ENCODE measurements at regions not wholly inside any gene's neighbourhood (a gene's known extent, or its start where the extent isn't known, plus 50 kb on each side); places are given as distances from the start of the nearest gene placed in this dataset.

DNA sequence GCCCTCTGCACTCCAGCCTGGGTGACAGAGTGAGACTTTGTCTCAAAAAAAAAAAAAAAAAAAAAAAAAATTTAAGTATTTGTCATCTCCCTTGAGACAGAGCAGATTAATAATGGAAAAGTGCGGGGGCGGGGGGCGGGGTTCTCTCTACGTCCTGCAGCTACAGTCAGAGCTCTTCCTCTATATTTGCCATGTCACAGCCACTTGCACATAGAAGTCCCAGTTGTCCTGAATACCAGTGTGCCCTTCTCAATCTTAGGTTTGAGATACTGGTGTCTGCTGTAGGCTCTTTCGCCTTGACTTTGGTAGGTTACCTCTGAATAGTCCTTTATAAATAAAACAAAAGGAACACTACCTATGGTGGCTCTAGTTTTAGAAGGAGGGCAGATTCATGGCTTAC is 237.8 kb upstream of the PGRMC2 start:
- Mint-ChIP-seq H3K9me3 (ENCODE audit: insufficient read depth) (no peaks in the 10 kb centered on the region), H3K4me3 (no peak overlapping the region), H3K27ac (no peak overlapping the region), H3K4me1 (no peaks in the 10 kb centered on the region), H3K27me3 (peaks cover 20% of the 10 kb centered on the region)
- ATAC-seq (ENCODE audit: low read depth) = no peak
- no peaks in the 10 kb centered on the region for H3K4me1 ChIP-seq (ENCODE audit: control insufficient read depth in 2 of 2, insufficient read depth in 2 of 2, low read length in 2 of 2)
- no peak overlapping the region for H3K4me3 ChIP-seq (ENCODE audit: control extremely low read depth in 1 of 5, extremely low read depth in 1 of 5, insufficient read depth in 1 of 5, low read depth in 2 of 5, low read length in 4 of 5)
- intact Hi-C loops (cut with micrococcal nuclease) = no loop called here
- H3K79me2 ChIP-seq (ENCODE audit: control insufficient read depth, insufficient read depth, low read length) = no peaks in the 10 kb centered on the region
- H4K20me1 ChIP-seq (ENCODE audit: control insufficient read depth, insufficient read depth, low read length, poor library complexity, severe bottlenecking) = no peaks in the 10 kb centered on the region
- ChIA-PET CTCF (no interaction called here), POLR2A (no interaction called here)
- H3K9me3 ChIP-seq (ENCODE audit: control extremely low read depth in 1 of 3, control insufficient read depth in 2 of 3, insufficient read depth in 1 of 3, low read length in 2 of 3) = no peaks in the 10 kb centered on the region
- no peak overlapping the region for H3K4me2 ChIP-seq (replicated peaks; ENCODE audit: low read depth, low read length, poor library complexity, severe bottlenecking)
- no CpG with 5 or more reads among the region's 5 CpGs for WGBS (ENCODE audit: insufficient coverage)
- no peaks in the 10 kb centered on the region for H3K36me3 ChIP-seq (replicated peaks in 1 of 2; ENCODE audit: control extremely low read depth in 1 of 2, control insufficient read depth in 1 of 2, extremely low read depth in 1 of 2, insufficient read depth in 2 of 2, low read length in 1 of 2)
- no peak overlapping the region for H2AFZ ChIP-seq (ENCODE audit: insufficient read depth, low read depth, low read length, poor library complexity, severe bottlenecking)
- TF ChIP-seq CTCF (IDR thresholded peaks at IDR 0.05) (no peak), EZH2 (IDR thresholded peaks at IDR 0.05; ENCODE audit: borderline replicate concordance, insufficient read depth, low read depth, low read length, poor library complexity, severe bottlenecking) (no peak)
- H3K27ac ChIP-seq (ENCODE audit: low read length in 2 of 2) = no peak overlapping the region
- no peak for DNase-seq
- no peaks in the 10 kb centered on the region for H3K27me3 ChIP-seq (replicated peaks in 1 of 4; ENCODE audit: control extremely low read depth in 1 of 4, control insufficient read depth in 3 of 4, insufficient read depth in 4 of 4, low read length in 3 of 4)
- H3K9ac ChIP-seq (ENCODE audit: low read length) = no peak overlapping the region

GRCh38 chr4:128524311-128524710 is 236.7 kb upstream of the PGRMC2 start:
- 100% methylated on average over 3 of the region's 6 CpGs for WGBS (ENCODE audit: insufficient coverage)
- Histone ChIP-seq H3K36me3 (replicated peaks in 1 of 2; ENCODE audit: control extremely low read depth in 1 of 2, control insufficient read depth in 1 of 2, extremely low read depth in 1 of 2, insufficient read depth in 2 of 2, low read length in 1 of 2) (no peaks in the 10 kb centered on the region), H3K4me3 (ENCODE audit: control extremely low read depth in 1 of 5, extremely low read depth in 1 of 5, insufficient read depth in 1 of 5, low read depth in 2 of 5, low read length in 4 of 5) (no peak overlapping the region), H3K9ac (ENCODE audit: low read length) (no peak overlapping the region), H3K27me3 (replicated peaks in 1 of 4; ENCODE audit: control extremely low read depth in 1 of 4, control insufficient read depth in 3 of 4, insufficient read depth in 4 of 4, low read length in 3 of 4) (no peaks in the 10 kb centered on the region), H3K4me1 (ENCODE audit: control insufficient read depth in 2 of 2, insufficient read depth in 2 of 2, low read length in 2 of 2) (no peaks in the 10 kb centered on the region), H3K27ac (ENCODE audit: low read length in 2 of 2) (no peak overlapping the region), H3K4me2 (replicated peaks; ENCODE audit: low read depth, low read length, poor library complexity, severe bottlenecking) (no peak overlapping the region), H2AFZ (ENCODE audit: insufficient read depth, low read depth, low read length, poor library complexity, severe bottlenecking) (no peak overlapping the region), H4K20me1 (ENCODE audit: control insufficient read depth, insufficient read depth, low read length, poor library complexity, severe bottlenecking) (no peaks in the 10 kb centered on the region), H3K9me3 (ENCODE audit: control extremely low read depth in 1 of 3, control insufficient read depth in 2 of 3, insufficient read depth in 1 of 3, low read length in 2 of 3) (peaks cover 0 to 2% (median 0%) of the 10 kb centered on the region in 3 donors), H3K79me2 (ENCODE audit: control insufficient read depth, insufficient read depth, low read length) (no peaks in the 10 kb centered on the region)
- DNase-seq = no peak
- Mint-ChIP-seq H3K4me1 (no peaks in the 10 kb centered on the region), H3K27me3 (peaks cover 21% of the 10 kb centered on the region), H3K27ac (no peak overlapping the region), H3K4me3 (no peak overlapping the region), H3K9me3 (ENCODE audit: insufficient read depth) (no peaks in the 10 kb centered on the region)
- TF ChIP-seq EZH2 (IDR thresholded peaks at IDR 0.05; ENCODE audit: borderline replicate concordance, insufficient read depth, low read depth, low read length, poor library complexity, severe bottlenecking) (no peak), CTCF (IDR thresholded peaks at IDR 0.05) (no peak)
- no peak for ATAC-seq (ENCODE audit: low read depth)
- intact Hi-C loops (cut with micrococcal nuclease) = no loop called here
- ChIA-PET POLR2A (no interaction called here), CTCF (no interaction called here)
